OCI-LY7 (cell line): ENCODE measurements at regions not wholly inside any gene's neighbourhood (a gene's known extent, or its start where the extent isn't known, plus 50 kb on each side); places are given as distances from the start of the nearest gene placed in this dataset.

ENCODE experiments used
- CTCF ChIP-seq: fragments of 200-600 bp; sonication (generic); conservative IDR thresholded peaks from 2 replicates; pipeline ENCODE4 v1.5.1; 2014; ENCODE audit warnings: mild to moderate bottlenecking, antibody characterized with exemption, low read length, moderate library complexity, mixed read lengths
- EZH2phosphoT487 ChIP-seq: fragments of 200-600 bp; sonication (generic); IDR thresholded peaks from 2 replicates; pipeline ENCODE4 v1.6.1; 2018; ENCODE audit warnings: low read depth, borderline replicate concordance, mild to moderate bottlenecking, mixed run types, antibody characterized with exemption, low read length, moderate library complexity, mixed read lengths

- TF ChIP-seq CTCF (no peak), EZH2phosphoT487 (no peak)
Observed at GRCh38 chr7:50156706-50157105, 63.7 kb upstream of the ZPBP start.
